ENCODE measurements at regions not wholly inside any gene's neighbourhood (a gene's known extent, or its start where the extent isn't known, plus 50 kb on each side); places are given as distances from the start of the nearest gene placed in this dataset.

GRCh38 chr6:80439721-80440470 lies 333.4 kb downstream of the BCKDHB start:
- TF ChIP-seq CTCF (IDR thresholded peaks at IDR 0.05; ENCODE audit: low read depth, low read length, missing input control) (no peak), MAX (IDR thresholded peaks at IDR 0.05) (no peak), ATF3 (IDR thresholded peaks at IDR 0.05) (no peak), RAD21 (IDR thresholded peaks at IDR 0.05) (no peak), FOXA2 (IDR thresholded peaks at IDR 0.05) (no peak), GABPA (IDR thresholded peaks at IDR 0.05 in 1 of 2, conservative IDR thresholded peaks at IDR 0.05 in 1 of 2) (no peak), YY1 (IDR thresholded peaks at IDR 0.05) (no peak), NR2F2 (IDR thresholded peaks at IDR 0.05) (no peak), EGR1 (IDR thresholded peaks at IDR 0.05; ENCODE audit: low read depth in 2 of 2) (no peak), FOXA1 (IDR thresholded peaks at IDR 0.05) (no peak), HNF4G (IDR thresholded peaks at IDR 0.05) (no peak), RXRA (IDR thresholded peaks at IDR 0.05) (no peak), SP1 (IDR thresholded peaks at IDR 0.05) (no peak), TAF1 (conservative IDR thresholded peaks at IDR 0.05) (no peak)
